MCF 10A (cell line): ENCODE measurements at regions not wholly inside any gene's neighbourhood (a gene's known extent, or its start where the extent isn't known, plus 50 kb on each side); places are given as distances from the start of the nearest gene placed in this dataset.

ENCODE experiments used
- BruUV-seq: library from RNA; stranded (reverse); fragments of 400-500 nt; replicated peaks from 2 replicates; lab custom pipeline; 2021; lab: Mats Ljungman, UMichigan
- CTCF ChIA-PET: fragments of 300-600 bp; sonication (Branson Sonifier 250); formaldehyde crosslinking; extraction: SDS; loops from one replicate; lab custom pipeline; 2021; ENCODE audit warnings: antibody characterized with exemption, inconsistent platforms; lab: Yijun Ruan, JAX
- POLR2A ChIA-PET: fragments of 300-600, 350-650 bp; sonication (Branson Sonifier 250); formaldehyde crosslinking; extraction: SDS; loops from one replicate; lab custom pipeline; 2020; ENCODE audit warnings: antibody characterized with exemption, inconsistent platforms; lab: Yijun Ruan, JAX
- DNase-seq: peaks from one replicate; pipeline ENCODE4 v3.0.0-alpha.2; 2018; ENCODE audit not compliant: unreplicated experiment
- H3K27ac Mint-ChIP-seq: one replicate; pipeline ENCODE4 v1.8.0; 2022; ENCODE audit warnings: mild to moderate bottlenecking, low read depth, mixed read lengths; ENCODE audit not compliant: unreplicated experiment
- H3K27me3 Mint-ChIP-seq: one replicate; pipeline ENCODE4 v1.8.0; 2022; ENCODE audit warnings: mixed read lengths; ENCODE audit not compliant: insufficient read depth, unreplicated experiment
- H3K36me3 Mint-ChIP-seq: one replicate; pipeline ENCODE4 v1.8.0; 2022; ENCODE audit warnings: mild to moderate bottlenecking, moderate library complexity, mixed read lengths; ENCODE audit not compliant: insufficient read depth, unreplicated experiment
- H3K4me1 Mint-ChIP-seq: one replicate; pipeline ENCODE4 v1.8.0; 2022; ENCODE audit warnings: mixed read lengths; ENCODE audit not compliant: insufficient read depth, unreplicated experiment
- H3K4me3 Mint-ChIP-seq: one replicate; pipeline ENCODE4 v1.8.0; 2022; ENCODE audit warnings: mild to moderate bottlenecking, moderate library complexity, mixed read lengths; ENCODE audit not compliant: unreplicated experiment
- H3K9me3 Mint-ChIP-seq: one replicate; pipeline ENCODE4 v1.8.0; 2022; ENCODE audit warnings: mixed read lengths; ENCODE audit not compliant: unreplicated experiment
- intact Hi-C: fragments of 100-400 bp; cut with micrococcal nuclease; formaldehyde crosslinking; loops from 2 replicates; pipeline ENCODE4 v1.14.1; 2022
- TF ChIP-seq, protein P1 (sequence below): fragments of 200-600 bp; IDR thresholded peaks from one replicate; pipeline ENCODE4 v1.8.0; 2022; ENCODE audit warnings: antibody characterized with exemption, mild to moderate bottlenecking; ENCODE audit not compliant: unreplicated experiment

DNA sequence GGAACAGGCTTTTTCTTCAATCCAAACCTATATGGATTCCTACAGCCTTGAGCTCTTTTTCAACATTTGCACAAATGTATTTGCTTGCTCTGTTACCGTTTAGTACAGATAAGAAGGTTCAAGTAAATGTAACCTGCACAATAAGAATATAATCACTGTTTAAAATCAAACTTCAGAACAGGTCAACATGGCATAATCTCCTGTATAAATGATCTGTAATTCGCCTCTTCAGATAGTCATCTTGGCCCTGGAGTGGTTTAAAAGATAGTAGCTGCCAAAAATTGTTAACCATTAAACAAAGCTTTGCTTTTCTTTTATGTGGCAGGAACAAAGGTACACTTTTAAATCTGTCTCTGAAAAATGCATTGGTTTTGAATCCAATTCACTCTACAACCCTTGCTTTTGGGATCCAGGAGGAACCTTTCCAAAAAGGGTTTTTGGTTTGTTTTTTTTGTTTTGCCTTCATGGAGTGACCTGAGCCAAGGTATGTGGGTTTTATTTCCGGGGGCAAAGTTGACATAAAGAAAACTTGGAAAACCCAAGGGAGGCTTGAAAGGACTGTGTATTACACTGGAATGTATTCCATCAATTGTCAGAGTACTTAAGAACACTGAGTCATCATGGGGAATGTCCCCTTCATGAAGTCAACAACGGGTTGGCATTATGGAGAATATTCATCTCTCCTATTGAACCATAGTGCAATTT lies 210.4 kb upstream of the HCCS start:
- Mint-ChIP-seq H3K27me3 (peaks cover 31% of the 10 kb centered on the region), H3K4me1 (peaks cover 10% of the 10 kb centered on the region), H3K27ac (peak overlapping the region; percentile 77), H3K9me3 (peaks cover 7% of the 10 kb centered on the region), H3K36me3 (no peaks in the 10 kb centered on the region), H3K4me3 (no peak overlapping the region)
- DNase-seq: peak; percentile 37
- intact Hi-C loops: no loop called here
- ChIA-PET POLR2A (interaction anchor here (0.7 kb wide), 1 partner anchor 71 kb away, joined by 3 read pairs; no protein-coding TSS in a partner anchor), CTCF (no interaction called here)
- TF ChIP-seq, protein P1, sequence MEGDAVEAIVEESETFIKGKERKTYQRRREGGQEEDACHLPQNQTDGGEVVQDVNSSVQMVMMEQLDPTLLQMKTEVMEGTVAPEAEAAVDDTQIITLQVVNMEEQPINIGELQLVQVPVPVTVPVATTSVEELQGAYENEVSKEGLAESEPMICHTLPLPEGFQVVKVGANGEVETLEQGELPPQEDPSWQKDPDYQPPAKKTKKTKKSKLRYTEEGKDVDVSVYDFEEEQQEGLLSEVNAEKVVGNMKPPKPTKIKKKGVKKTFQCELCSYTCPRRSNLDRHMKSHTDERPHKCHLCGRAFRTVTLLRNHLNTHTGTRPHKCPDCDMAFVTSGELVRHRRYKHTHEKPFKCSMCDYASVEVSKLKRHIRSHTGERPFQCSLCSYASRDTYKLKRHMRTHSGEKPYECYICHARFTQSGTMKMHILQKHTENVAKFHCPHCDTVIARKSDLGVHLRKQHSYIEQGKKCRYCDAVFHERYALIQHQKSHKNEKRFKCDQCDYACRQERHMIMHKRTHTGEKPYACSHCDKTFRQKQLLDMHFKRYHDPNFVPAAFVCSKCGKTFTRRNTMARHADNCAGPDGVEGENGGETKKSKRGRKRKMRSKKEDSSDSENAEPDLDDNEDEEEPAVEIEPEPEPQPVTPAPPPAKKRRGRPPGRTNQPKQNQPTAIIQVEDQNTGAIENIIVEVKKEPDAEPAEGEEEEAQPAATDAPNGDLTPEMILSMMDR: no peak
- no TSS peak for BruUV-seq

DNA sequence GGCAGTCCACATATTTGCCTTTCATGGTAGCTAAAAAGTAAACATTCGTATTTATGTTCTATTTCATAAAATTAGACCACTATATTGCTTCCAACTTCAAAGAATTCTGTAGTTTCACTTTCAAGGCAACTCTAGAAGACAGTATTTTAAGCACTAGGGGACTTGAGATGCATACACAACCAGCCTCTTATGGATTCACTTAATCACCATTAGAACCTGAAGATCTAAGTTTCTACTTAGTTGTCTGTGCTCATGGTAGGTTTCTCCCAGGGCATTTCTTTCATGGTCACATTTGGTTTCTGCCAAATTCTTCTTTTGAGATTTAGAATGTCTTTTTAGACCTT lies 209.9 kb upstream of the HCCS start:
- intact Hi-C loops: no loop called here
- Mint-ChIP-seq H3K36me3 (no peaks in the 10 kb centered on the region), H3K4me3 (no peak overlapping the region), H3K27me3 (peaks cover 31% of the 10 kb centered on the region), H3K9me3 (peaks cover 7% of the 10 kb centered on the region), H3K27ac (peak overlapping the region; percentile 77), H3K4me1 (peaks cover 10% of the 10 kb centered on the region)
- TF ChIP-seq, protein P1: no peak
- CTCF ChIA-PET: no interaction called here
- BruUV-seq: no TSS peak
- DNase-seq: no peak
- POLR2A ChIA-PET: no interaction called here

DNA sequence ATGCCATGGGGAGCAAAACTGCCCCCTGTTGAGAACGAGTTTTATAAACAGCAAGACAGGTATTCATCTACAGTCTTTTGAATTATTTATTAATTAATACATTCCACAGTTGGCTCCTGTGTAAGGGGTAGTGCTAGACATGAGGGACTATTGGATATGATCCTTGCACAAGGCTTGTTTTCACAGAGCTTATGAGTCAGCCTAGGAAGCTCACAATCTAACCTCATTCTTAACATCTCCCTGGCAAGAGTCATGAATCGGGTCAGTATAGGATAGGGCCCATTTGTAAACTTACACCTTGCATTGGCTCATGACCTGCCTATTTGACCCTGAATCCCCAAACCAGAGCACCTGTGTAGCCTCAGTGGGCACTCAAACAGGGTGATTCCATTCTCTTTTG lies 209.1 kb upstream of the HCCS start:
- intact Hi-C loops: no loop called here
- H3K27ac Mint-ChIP-seq: peak overlapping the region; percentile 77
- peaks cover 11% of the 10 kb centered on the region for H3K9me3 Mint-ChIP-seq
- ChIA-PET POLR2A (no interaction called here), CTCF (no interaction called here)
- peaks cover 10% of the 10 kb centered on the region for H3K4me1 Mint-ChIP-seq
- BruUV-seq: no TSS peak
- no peaks in the 10 kb centered on the region for H3K36me3 Mint-ChIP-seq
- H3K4me3 Mint-ChIP-seq: no peak overlapping the region
- H3K27me3 Mint-ChIP-seq: peaks cover 31% of the 10 kb centered on the region
- peak; percentile 46 for DNase-seq
- TF ChIP-seq, protein P1: no peak

DNA sequence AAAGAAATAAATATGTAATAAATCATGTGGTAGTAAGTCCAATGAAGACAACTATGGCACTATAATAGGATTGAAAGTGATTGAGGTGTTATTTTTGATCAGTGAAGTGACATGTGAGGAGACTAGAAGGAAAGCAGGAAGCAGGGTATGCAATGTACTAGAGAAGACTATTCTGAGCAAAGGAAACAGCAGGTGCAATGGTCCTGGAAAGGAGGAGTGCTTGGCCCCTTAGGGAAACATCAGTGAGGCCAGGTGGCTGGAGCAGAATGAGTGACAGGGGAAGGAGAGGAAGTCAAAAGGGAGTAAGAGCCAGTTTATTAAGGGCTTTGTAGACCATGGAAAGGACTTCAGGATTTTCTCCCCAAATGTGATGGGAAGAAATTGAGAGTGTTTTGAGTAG lies 207.6 kb upstream of the HCCS start:
- H3K9me3 Mint-ChIP-seq: peaks cover 15% of the 10 kb centered on the region
- H3K4me3 Mint-ChIP-seq: no peak overlapping the region
- intact Hi-C loops: no loop called here
- no peak for DNase-seq
- H3K27ac Mint-ChIP-seq: no peak overlapping the region
- H3K27me3 Mint-ChIP-seq: peaks cover 20% of the 10 kb centered on the region
- peaks cover 10% of the 10 kb centered on the region for H3K4me1 Mint-ChIP-seq
- CTCF ChIA-PET: no interaction called here
- no TSS peak for BruUV-seq
- POLR2A ChIA-PET: no interaction called here
- TF ChIP-seq, protein P1: no peak
- H3K36me3 Mint-ChIP-seq: no peaks in the 10 kb centered on the region
